HG03442 (cell line): ENCODE measurements at regions not wholly inside any gene's neighbourhood (a gene's known extent, or its start where the extent isn't known, plus 50 kb on each side); places are given as distances from the start of the nearest gene placed in this dataset.

Source experiments
- ATAC-seq: cut with Tn5 transposase; IDR thresholded peaks from one replicate; pipeline ENCODE4 v1.9.1; 2021; ENCODE audit warnings: mild to moderate bottlenecking, moderate library complexity; ENCODE audit not compliant: unreplicated experiment

- ATAC-seq: no peak
Observed at GRCh38 chr5:63894690-63895089, 67.6 kb downstream of the HTR1A start.

GRCh38 chr5:63878788-63879187 lies 83.5 kb downstream of the HTR1A start:
- no peak for ATAC-seq

- no peak for ATAC-seq
Observed at GRCh38 chr5:63877961-63878360, 84.3 kb downstream of the HTR1A start.

- no peak for ATAC-seq
Observed at GRCh38 chr5:63860379-63860778, 101.9 kb downstream of the HTR1A start.

GRCh38 chr5:63854076-63854475 lies 108.2 kb downstream of the HTR1A start:
- no peak for ATAC-seq

GRCh38 chr5:63843190-63843589 lies 119.1 kb downstream of the HTR1A start:
- no peak for ATAC-seq

GRCh38 chr5:63837437-63837836 lies 124.8 kb downstream of the HTR1A start:
- no peak for ATAC-seq

GRCh38 chr5:63831381-63831780 lies 130.9 kb downstream of the HTR1A start:
- ATAC-seq: no peak

GRCh38 chr5:63825984-63826383 lies 136.3 kb downstream of the HTR1A start:
- ATAC-seq: no peak

- ATAC-seq: no peak
Observed at GRCh38 chr5:63823583-63823982, 138.7 kb downstream of the HTR1A start.

GRCh38 chr5:63822614-63823013 lies 139.6 kb downstream of the HTR1A start:
- no peak for ATAC-seq

- ATAC-seq: no peak
Observed at GRCh38 chr5:63820577-63820976, 141.7 kb downstream of the HTR1A start.

- no peak for ATAC-seq
Observed at GRCh38 chr5:63812693-63813092, 149.6 kb downstream of the HTR1A start.

GRCh38 chr5:63811961-63812360 lies 150.3 kb downstream of the HTR1A start:
- no peak for ATAC-seq

- ATAC-seq: no peak
Observed at GRCh38 chr5:63811286-63811685, 151.0 kb downstream of the HTR1A start.

- ATAC-seq: no peak
Observed at GRCh38 chr5:63805151-63805550, 157.1 kb downstream of the HTR1A start.

GRCh38 chr5:63803165-63803564 lies 159.1 kb downstream of the HTR1A start:
- no peak for ATAC-seq

GRCh38 chr5:63794979-63795378 lies 167.3 kb downstream of the HTR1A start:
- no peak for ATAC-seq

- no peak for ATAC-seq
Observed at GRCh38 chr5:63794296-63794695, 167.9 kb downstream of the HTR1A start.

GRCh38 chr5:63774939-63775338 lies 187.3 kb downstream of the HTR1A start:
- no peak for ATAC-seq

- no peak for ATAC-seq
Observed at GRCh38 chr5:63768221-63768620, 194.0 kb downstream of the HTR1A start.

- no peak for ATAC-seq
Observed at GRCh38 chr5:63760965-63761364, 201.3 kb downstream of the HTR1A start.

- no peak for ATAC-seq
Observed at GRCh38 chr5:63743096-63743798, 219.0 kb downstream of the HTR1A start.
